Activated CD4-positive, alpha-beta T cell treated with anti-CD3 and anti-CD28 coated beads, Interleukin-2, amount 10 ng/mL, durations not matched to agents 7 days and 5 days (primary cell): ENCODE measurements at regions not wholly inside any gene's neighbourhood (a gene's known extent, or its start where the extent isn't known, plus 50 kb on each side); places are given as distances from the start of the nearest gene placed in this dataset.

Source experiments
- CTCF ChIA-PET: fragments of 350-600 bp; sonication (Branson Sonifier 250); formaldehyde crosslinking; loops from one replicate; lab custom pipeline; 2021; ENCODE audit warnings: antibody characterized with exemption; lab: Charles Lee
- POLR2A ChIA-PET: fragments of 350-600 bp; sonication (Branson Sonifier 250); formaldehyde crosslinking; loops from one replicate; lab custom pipeline; 2021; ENCODE audit warnings: antibody characterized with exemption; lab: Charles Lee
- DNase-seq: peaks from one replicate; pipeline ENCODE4 v3.0.0-alpha.2; 2020
- H3K27ac Mint-ChIP-seq: one replicate; pipeline ENCODE4 v1.8.0; 2021; ENCODE audit warnings: mild to moderate bottlenecking, moderate library complexity, mixed read lengths
- H3K27me3 Mint-ChIP-seq: one replicate; pipeline ENCODE4 v1.8.0; 2021; ENCODE audit warnings: mixed read lengths
- H3K36me3 Mint-ChIP-seq: one replicate; pipeline ENCODE4 v1.8.0; 2021; ENCODE audit warnings: low read depth, mixed read lengths
- H3K4me1 Mint-ChIP-seq: one replicate; pipeline ENCODE4 v1.8.0; 2021; ENCODE audit warnings: mixed read lengths
- H3K4me3 Mint-ChIP-seq: one replicate; pipeline ENCODE4 v1.8.0; 2021; ENCODE audit warnings: mild to moderate bottlenecking, moderate library complexity, mixed read lengths
- H3K9me3 Mint-ChIP-seq: one replicate; pipeline ENCODE4 v1.8.0; 2021; ENCODE audit warnings: mixed read lengths

- no peaks in the 10 kb centered on the region for H3K27me3 Mint-ChIP-seq
- H3K27ac Mint-ChIP-seq, result no peak overlapping the region
- no peaks in the 10 kb centered on the region for H3K36me3 Mint-ChIP-seq
- POLR2A ChIA-PET, result interaction anchor here (0.6 kb wide), 1 partner anchor 57 kb away, joined by 3 read pairs; the partner anchor contains the start of gene SPOCK3
- H3K4me3 Mint-ChIP-seq, result no peak overlapping the region
- DNase-seq, result no peak
- CTCF ChIA-PET, result no interaction called here
- H3K9me3 Mint-ChIP-seq, result peaks cover 7% of the 10 kb centered on the region
- H3K4me1 Mint-ChIP-seq, result no peaks in the 10 kb centered on the region
These were observed 56.4 kb upstream of the SPOCK3 start for GRCh38 chr4:167290678-167291077.

GRCh38 chr4:167308876-167309275, 74.6 kb upstream of the SPOCK3 start:
- Mint-ChIP-seq H3K4me1 (no peaks in the 10 kb centered on the region), H3K9me3 (no peaks in the 10 kb centered on the region), H3K27ac (no peak overlapping the region), H3K4me3 (no peak overlapping the region), H3K36me3 (no peaks in the 10 kb centered on the region), H3K27me3 (no peaks in the 10 kb centered on the region)
- ChIA-PET CTCF (no interaction called here), POLR2A (no interaction called here)
- no peak for DNase-seq

- ChIA-PET POLR2A (no interaction called here), CTCF (interaction anchor here (0.7 kb wide), 1 partner anchor 20 kb away, joined by 4 read pairs; no protein-coding TSS in a partner anchor)
- H3K27me3 Mint-ChIP-seq, result no peaks in the 10 kb centered on the region
These were observed 87.0 kb upstream of the SPOCK3 start for GRCh38 chr4:167321299-167321698.

GRCh38 chr4:167339781-167340180, 105.5 kb upstream of the SPOCK3 start:
- CTCF ChIA-PET, result no interaction called here
- no peak for DNase-seq
- H3K4me1 Mint-ChIP-seq, result no peaks in the 10 kb centered on the region
- POLR2A ChIA-PET, result no interaction called here
- no peak overlapping the region for H3K27ac Mint-ChIP-seq
- peaks cover 6% of the 10 kb centered on the region for H3K9me3 Mint-ChIP-seq
- H3K27me3 Mint-ChIP-seq, result no peaks in the 10 kb centered on the region
- no peaks in the 10 kb centered on the region for H3K36me3 Mint-ChIP-seq
- no peak overlapping the region for H3K4me3 Mint-ChIP-seq

More at GRCh38 chr4:167321299-167321698, 87.0 kb upstream of the SPOCK3 start:
- H3K36me3 Mint-ChIP-seq, result no peaks in the 10 kb centered on the region
- no peak overlapping the region for H3K4me3 Mint-ChIP-seq
- no peak overlapping the region for H3K27ac Mint-ChIP-seq
- no peaks in the 10 kb centered on the region for H3K9me3 Mint-ChIP-seq
- no peak for DNase-seq
- no peaks in the 10 kb centered on the region for H3K4me1 Mint-ChIP-seq

- ChIA-PET CTCF (no interaction called here), POLR2A (no interaction called here)
- H3K36me3 Mint-ChIP-seq, result no peaks in the 10 kb centered on the region
- DNase-seq, result no peak
- H3K9me3 Mint-ChIP-seq, result no peaks in the 10 kb centered on the region
- H3K27me3 Mint-ChIP-seq, result no peaks in the 10 kb centered on the region
- no peaks in the 10 kb centered on the region for H3K4me1 Mint-ChIP-seq
- H3K27ac Mint-ChIP-seq, result no peak overlapping the region
- no peak overlapping the region for H3K4me3 Mint-ChIP-seq
These were observed 125.4 kb upstream of the SPOCK3 start for GRCh38 chr4:167359711-167360110.

GRCh38 chr4:167379076-167379835, 145.0 kb upstream of the SPOCK3 start:
- H3K27ac Mint-ChIP-seq, result no peak overlapping the region
- no peaks in the 10 kb centered on the region for H3K27me3 Mint-ChIP-seq
- no peak for DNase-seq
- no peaks in the 10 kb centered on the region for H3K36me3 Mint-ChIP-seq
- H3K4me1 Mint-ChIP-seq, result no peaks in the 10 kb centered on the region
- POLR2A ChIA-PET, result interaction anchor here (0.5 kb wide), 1 partner anchor 1631 kb away, joined by 6 read pairs; the partner anchor contains the start of gene CBR4
- CTCF ChIA-PET, result no interaction called here
- no peaks in the 10 kb centered on the region for H3K9me3 Mint-ChIP-seq
- H3K4me3 Mint-ChIP-seq, result no peak overlapping the region

- H3K9me3 Mint-ChIP-seq, result no peaks in the 10 kb centered on the region
- H3K27ac Mint-ChIP-seq, result no peak overlapping the region
- no peaks in the 10 kb centered on the region for H3K4me1 Mint-ChIP-seq
- no peaks in the 10 kb centered on the region for H3K36me3 Mint-ChIP-seq
- no peak overlapping the region for H3K4me3 Mint-ChIP-seq
- no peak for DNase-seq
- CTCF ChIA-PET, result no interaction called here
- POLR2A ChIA-PET, result no interaction called here
- no peaks in the 10 kb centered on the region for H3K27me3 Mint-ChIP-seq
These were observed 146.7 kb upstream of the SPOCK3 start for GRCh38 chr4:167380964-167381363.

GRCh38 chr4:167383291-167383690, 149.0 kb upstream of the SPOCK3 start:
- POLR2A ChIA-PET, result no interaction called here
- CTCF ChIA-PET, result interaction anchor here (0.9 kb wide), 1 partner anchor 821 kb away, joined by 3 read pairs; no protein-coding TSS in a partner anchor
- Mint-ChIP-seq H3K27ac (no peak overlapping the region), H3K9me3 (no peaks in the 10 kb centered on the region), H3K4me3 (no peak overlapping the region), H3K27me3 (no peaks in the 10 kb centered on the region), H3K36me3 (no peaks in the 10 kb centered on the region), H3K4me1 (no peaks in the 10 kb centered on the region)
- no peak for DNase-seq

- H3K9me3 Mint-ChIP-seq, result no peaks in the 10 kb centered on the region
- DNase-seq, result no peak
- H3K27ac Mint-ChIP-seq, result no peak overlapping the region
- no peaks in the 10 kb centered on the region for H3K36me3 Mint-ChIP-seq
- no peak overlapping the region for H3K4me3 Mint-ChIP-seq
- POLR2A ChIA-PET, result no interaction called here
- no peaks in the 10 kb centered on the region for H3K27me3 Mint-ChIP-seq
- no peaks in the 10 kb centered on the region for H3K4me1 Mint-ChIP-seq
- CTCF ChIA-PET, result no interaction called here
These were observed 163.3 kb upstream of the SPOCK3 start for GRCh38 chr4:167397586-167397985.

- Mint-ChIP-seq H3K27ac (no peak overlapping the region), H3K9me3 (no peaks in the 10 kb centered on the region), H3K36me3 (no peaks in the 10 kb centered on the region), H3K4me1 (no peaks in the 10 kb centered on the region), H3K27me3 (no peaks in the 10 kb centered on the region), H3K4me3 (no peak overlapping the region)
- CTCF ChIA-PET, result no interaction called here
- no peak for DNase-seq
- POLR2A ChIA-PET, result no interaction called here
These were observed 164.9 kb upstream of the SPOCK3 start for GRCh38 chr4:167399201-167399600.

- Mint-ChIP-seq H3K27me3 (no peaks in the 10 kb centered on the region), H3K9me3 (no peaks in the 10 kb centered on the region), H3K4me3 (no peak overlapping the region), H3K27ac (no peak overlapping the region), H3K4me1 (no peaks in the 10 kb centered on the region), H3K36me3 (no peaks in the 10 kb centered on the region)
- no peak for DNase-seq
- POLR2A ChIA-PET, result no interaction called here
- CTCF ChIA-PET, result no interaction called here
These were observed 171.9 kb upstream of the SPOCK3 start for GRCh38 chr4:167406181-167406580.

- Mint-ChIP-seq H3K4me1 (no peaks in the 10 kb centered on the region), H3K36me3 (no peaks in the 10 kb centered on the region), H3K9me3 (no peaks in the 10 kb centered on the region), H3K27ac (no peak overlapping the region), H3K27me3 (no peaks in the 10 kb centered on the region), H3K4me3 (no peak overlapping the region)
- ChIA-PET CTCF (no interaction called here), POLR2A (no interaction called here)
- DNase-seq, result no peak
These were observed 181.2 kb upstream of the SPOCK3 start for GRCh38 chr4:167415461-167415860.

GRCh38 chr4:167419468-167420140, 185.3 kb upstream of the SPOCK3 start:
- ChIA-PET CTCF (interaction anchor here (0.9 kb wide), 1 partner anchor 13 kb away, joined by 3 read pairs; no protein-coding TSS in a partner anchor), POLR2A (no interaction called here)
- no peak for DNase-seq
- no peaks in the 10 kb centered on the region for H3K36me3 Mint-ChIP-seq
- H3K27ac Mint-ChIP-seq, result no peak overlapping the region
- H3K4me3 Mint-ChIP-seq, result no peak overlapping the region
- no peaks in the 10 kb centered on the region for H3K27me3 Mint-ChIP-seq
- no peaks in the 10 kb centered on the region for H3K4me1 Mint-ChIP-seq
- H3K9me3 Mint-ChIP-seq, result no peaks in the 10 kb centered on the region
